Stimulated activated CD8-positive, alpha-beta memory T cell treated with anti-CD3 and anti-CD28 coated beads, Interleukin-7, amount 100 ng/mL, for 24 hours (primary cell): ENCODE measurements at regions not wholly inside any gene's neighbourhood (a gene's known extent, or its start where the extent isn't known, plus 50 kb on each side); places are given as distances from the start of the nearest gene placed in this dataset.

Experiments used
- DNase-seq: peaks from one replicate; pipeline ENCODE4 v3.0.0-alpha.2; 2020; ENCODE audit warnings: low read depth

DNA sequence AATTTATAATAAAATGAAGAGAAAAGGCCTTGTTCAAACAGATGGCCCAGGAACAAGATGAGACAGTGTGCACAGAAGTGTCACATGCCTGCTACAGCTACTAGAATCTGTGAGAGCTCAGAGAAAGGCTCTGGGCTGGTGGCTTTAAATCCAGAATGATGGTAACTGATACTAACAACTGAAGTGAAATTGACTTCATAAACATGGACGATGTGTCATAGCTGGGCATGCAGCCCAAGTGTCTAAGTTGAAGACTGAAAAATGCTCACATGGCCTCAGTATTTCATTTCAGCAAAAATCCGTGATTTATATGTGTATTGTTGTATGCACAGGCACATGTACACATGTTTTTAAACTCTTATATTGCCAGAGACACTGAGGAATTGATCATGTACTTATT lies 208.3 kb upstream of the RUNX1 start:
- DNase-seq, result no peak

DNA sequence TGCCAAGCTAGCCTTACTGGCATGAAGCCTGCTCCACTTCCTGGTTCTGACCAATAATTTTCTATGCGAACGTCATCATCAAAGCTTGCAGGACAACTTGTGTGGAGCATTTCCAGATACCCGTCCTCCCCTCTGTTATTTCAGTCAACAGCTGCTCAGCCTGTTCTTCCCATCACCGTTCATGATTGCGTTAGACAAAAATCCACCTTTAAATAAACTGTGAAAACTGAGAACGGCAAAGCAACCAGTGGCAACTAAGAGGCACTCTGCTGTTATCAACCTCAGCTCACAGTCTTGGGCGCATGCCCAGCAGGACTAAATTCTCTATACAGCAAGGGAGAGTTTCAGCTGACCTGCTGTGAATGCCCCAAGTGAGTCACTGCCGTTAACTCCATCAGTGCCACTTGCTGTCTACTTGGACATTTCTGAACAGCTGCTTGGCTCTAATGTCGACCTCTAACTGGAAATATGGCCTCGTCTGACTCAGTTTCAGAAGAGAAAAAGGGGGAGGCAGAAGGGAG lies 207.4 kb upstream of the RUNX1 start:
- no peak for DNase-seq

DNA sequence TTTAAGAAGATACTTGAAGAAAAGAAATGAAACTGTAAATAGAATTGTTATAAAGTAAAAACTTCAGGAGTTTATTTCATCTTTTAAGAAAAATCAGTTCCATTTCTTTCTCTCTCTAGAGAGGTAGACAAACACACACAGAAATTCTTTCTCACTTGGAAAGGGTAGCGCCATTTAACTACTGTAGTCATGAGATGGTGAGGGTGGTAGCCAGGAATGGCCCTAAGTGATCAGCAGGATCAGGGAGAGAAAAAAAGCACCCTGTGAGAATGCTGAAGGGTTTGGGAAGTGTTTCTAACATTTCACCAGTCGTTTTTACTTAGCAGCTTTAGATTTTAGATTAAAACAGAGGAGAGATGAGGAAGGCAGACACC lies 205.7 kb upstream of the RUNX1 start:
- no peak for DNase-seq

DNA sequence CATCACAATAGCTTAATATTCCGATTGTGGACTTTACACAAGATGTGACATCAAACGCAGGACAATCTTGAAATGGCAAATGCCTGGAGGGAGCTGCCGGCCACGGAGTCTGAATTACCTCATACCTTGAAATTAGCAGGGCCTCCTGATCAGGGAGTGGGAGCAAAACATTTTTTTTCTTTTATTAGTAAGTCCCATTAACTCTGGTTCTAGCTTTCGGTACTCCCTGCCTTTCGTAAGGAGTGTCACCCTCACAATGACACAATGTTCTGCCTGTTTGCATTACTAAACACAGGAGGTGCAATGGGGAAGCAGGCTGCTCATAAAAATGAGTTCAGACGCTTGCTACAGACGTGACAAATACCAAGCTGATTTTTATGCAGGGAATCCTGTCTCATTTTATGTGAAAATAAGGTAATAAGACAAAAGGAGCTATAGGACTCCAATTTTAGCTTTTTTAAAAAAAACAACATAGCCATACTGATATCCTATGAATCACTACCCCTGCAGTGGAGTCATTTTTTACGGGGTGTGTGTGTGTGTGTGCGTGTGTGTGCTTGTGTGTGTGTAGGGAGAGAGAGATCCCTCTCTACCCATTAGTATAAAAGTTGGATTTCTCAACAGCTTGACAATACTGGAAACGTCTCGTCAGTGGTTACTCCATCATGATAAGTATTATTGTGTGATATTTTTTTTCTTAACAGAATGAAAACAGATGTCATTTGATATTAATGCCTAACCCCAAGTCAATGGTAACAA lies 205.1 kb upstream of the RUNX1 start:
- DNase-seq, result no peak

DNA sequence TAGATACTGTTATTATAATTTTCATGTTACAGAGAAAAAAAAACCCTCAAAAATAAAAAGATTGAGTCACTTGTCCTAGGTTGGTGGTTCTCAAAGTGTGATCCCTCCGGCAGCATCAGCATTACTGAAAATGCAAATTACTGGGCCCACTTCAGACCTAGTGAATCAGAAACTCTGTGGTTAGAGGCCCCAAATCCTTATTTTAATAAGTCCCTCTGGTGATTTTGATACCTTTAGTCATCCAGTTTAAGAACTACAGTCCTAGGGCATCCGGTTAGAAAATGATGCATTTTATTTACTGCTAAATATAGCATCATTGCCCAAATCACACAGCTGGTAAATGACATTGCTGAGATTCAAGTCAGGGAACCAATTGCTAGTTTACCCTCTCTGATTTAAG lies 203.7 kb upstream of the RUNX1 start:
- DNase-seq, result no peak

DNA sequence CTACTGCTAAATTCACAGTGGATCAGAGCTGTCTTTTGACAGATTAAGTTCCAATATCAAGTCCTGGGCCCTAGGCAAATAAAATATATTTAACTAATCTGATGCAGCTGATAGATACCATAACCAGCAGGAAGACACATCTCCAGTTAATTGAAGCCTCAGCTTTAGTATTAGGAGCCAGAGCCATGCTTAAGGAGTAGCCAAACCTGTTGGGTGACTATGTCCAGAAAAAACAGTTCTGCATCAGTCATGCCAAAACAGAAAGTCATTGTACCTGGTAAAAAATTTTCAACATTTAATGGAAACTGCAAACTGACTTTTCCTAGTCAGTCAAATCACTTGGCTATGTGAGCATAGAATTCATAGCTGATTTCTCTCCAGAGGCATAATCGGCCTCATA lies 200.5 kb upstream of the RUNX1 start:
- no peak for DNase-seq

DNA sequence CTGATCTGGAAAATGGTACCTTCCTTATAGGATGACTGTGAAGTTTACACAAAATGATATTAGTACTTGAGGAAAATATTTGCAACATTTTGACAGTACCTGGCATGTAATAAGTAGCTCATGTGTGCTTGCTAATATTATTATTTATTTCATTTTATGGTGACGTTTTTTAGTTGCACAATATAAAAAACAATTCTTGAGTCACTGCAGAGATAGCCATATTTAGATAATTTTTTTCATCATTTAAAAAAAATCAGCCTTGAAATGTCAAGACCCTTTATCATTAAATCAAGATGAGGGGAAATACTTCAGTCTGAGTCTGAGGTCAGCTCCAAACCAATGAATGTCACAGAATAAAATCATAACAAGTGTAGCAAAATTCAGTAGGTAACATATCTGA lies 196.8 kb upstream of the RUNX1 start:
- DNase-seq, result no peak

DNA sequence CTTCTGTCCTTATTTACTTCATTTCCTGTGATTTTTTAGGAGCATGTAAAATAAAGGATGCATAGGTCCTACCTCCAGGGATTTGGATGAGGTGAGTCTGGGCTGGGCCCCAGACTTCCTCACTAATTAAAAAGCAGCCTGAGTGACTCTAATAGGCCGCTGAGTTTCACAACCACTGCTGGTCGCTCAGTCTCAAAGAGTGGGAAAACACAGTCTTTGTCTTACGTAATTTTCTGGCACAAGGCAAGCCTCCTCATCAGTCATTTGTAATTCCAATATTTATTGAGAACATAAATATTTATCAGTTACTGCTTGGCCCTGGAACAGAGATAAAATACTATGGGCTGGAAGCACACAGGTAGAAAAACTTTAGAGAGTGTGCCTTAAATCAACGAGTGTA lies 195.4 kb upstream of the RUNX1 start:
- no peak for DNase-seq

DNA sequence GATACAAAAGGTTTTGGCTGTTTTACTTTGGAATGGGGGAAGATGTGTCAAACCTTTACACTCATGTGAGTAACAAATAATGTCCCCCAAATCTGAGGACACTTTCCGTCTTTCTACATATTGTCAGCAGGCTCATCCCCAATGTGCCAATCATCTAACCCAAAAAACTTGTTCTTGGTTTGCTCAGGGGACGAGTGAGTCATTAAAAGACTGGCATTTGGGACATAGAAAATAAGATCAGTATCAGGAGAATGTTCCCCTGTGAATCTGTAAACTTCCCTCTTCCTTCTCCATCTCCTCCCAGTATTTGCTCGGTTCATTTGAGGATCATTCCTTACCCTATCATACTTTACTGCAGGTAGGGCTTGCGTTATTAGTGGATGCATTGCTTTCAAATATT lies 194.1 kb upstream of the RUNX1 start:
- no peak for DNase-seq

DNA sequence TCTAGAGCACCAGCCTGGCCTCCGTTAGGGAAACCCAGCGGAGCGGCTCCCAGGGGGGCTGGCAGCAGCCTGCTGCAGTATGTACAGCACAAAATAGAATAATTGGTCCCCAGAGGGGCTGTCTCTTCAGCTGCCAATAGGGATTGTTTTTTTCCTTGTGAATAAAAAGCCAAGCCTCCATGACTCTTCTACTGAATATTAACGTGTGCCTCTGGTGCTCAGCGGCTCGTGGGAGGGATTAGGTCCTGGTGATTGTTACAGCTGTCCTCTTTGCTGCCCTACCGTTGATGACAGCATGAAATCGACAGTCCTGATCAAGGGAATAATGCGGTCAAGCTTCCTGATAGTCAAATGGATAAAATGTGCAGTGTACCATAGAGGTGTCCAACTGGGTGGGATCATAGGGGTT lies 190.7 kb upstream of the RUNX1 start:
- DNase-seq, result no peak

DNA sequence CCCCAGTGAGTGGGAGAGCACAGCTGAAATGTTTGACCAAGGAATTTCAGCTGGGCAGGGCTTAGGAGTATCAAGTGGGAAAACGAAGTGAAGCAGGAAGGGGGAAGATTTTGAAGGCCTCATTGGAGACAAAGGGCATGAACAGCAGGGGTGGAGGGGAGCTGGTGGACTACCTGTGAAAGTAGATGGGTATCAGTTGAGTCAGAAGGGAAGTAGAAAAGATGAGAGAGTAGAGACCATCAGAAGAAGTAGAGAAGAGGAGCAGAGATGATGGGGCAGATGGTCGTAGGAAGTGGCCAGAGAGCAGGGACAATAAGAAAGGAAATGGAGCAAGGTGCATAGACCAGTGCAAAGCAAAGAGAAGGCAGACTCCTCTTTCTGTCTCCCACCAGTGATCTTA lies 189.0 kb upstream of the RUNX1 start:
- no peak for DNase-seq

DNA sequence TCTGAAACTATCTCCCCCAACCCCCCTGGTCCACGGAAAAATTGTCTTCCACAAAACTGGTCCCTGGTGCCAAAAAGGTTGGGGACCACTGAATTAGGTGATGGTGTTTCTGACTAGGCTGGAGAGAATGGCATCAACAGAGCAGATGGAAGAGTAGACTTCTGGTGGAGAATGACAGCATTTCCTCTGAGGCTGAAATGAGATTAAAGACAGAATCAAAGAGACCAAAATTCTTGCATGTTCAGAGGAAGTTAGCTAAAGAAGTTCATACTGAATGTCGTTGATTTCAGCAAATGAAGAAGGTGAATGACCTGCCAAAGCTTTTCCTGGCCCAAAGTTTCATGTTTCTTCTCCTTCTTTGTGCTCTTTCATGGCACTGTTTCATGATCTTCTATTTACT lies 188.2 kb upstream of the RUNX1 start:
- no peak for DNase-seq

DNA sequence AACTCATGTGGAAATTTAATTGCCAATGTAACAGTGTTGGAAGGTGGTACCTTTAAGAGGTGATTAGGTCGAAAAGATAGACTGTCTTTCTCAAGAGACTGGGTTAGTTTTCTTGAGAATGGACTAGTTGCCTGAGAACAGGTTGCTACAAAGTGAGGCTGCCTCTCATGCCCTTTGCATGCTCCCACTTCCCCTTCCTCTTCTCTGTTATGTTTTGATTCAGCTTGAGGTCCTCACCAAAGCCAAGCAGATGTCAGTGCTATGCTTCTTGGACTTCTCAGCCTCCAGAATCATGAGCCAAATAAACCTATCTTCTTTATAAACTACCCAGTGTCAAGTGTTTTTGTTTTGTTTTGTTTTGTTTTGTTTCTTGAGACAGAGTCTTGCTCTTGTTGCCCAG lies 187.0 kb upstream of the RUNX1 start:
- no peak for DNase-seq

DNA sequence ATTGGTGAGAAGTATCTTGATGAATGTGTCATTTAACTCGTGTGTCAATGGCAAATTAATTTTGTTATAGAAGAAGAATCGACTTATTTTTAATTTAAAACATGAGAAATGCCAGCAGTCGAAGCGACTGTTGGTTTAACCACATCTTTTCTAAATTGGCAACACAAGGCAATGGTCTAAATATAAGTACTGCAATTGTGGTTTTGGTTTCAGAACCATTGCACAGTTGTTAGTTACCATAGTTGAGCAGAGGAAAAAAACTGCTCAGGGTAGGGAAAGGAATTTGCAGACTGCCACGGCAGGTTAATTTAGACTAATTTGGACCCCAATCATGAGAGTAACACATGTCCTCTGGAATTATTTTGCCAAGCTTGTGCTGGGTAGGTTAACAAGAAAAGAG lies 185.6 kb upstream of the RUNX1 start:
- no peak for DNase-seq

DNA sequence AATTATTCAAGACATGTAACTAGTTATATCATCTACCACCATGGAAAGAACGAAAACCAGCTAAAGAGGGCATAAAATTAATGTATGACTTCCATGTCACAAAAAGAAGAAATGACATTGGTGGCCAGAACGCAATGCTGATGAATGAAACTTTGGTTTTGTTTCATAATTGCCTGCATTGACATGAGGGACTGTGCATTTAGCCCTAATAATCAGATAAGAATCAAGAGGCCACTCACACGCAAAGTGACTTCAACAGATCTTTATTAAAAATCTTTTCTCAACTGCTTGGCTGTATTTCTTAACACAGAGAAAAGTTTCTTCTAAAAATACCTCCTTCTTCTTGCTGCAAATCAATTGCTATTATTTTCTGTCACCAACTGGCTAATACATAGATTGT lies 184.7 kb upstream of the RUNX1 start:
- no peak for DNase-seq

DNA sequence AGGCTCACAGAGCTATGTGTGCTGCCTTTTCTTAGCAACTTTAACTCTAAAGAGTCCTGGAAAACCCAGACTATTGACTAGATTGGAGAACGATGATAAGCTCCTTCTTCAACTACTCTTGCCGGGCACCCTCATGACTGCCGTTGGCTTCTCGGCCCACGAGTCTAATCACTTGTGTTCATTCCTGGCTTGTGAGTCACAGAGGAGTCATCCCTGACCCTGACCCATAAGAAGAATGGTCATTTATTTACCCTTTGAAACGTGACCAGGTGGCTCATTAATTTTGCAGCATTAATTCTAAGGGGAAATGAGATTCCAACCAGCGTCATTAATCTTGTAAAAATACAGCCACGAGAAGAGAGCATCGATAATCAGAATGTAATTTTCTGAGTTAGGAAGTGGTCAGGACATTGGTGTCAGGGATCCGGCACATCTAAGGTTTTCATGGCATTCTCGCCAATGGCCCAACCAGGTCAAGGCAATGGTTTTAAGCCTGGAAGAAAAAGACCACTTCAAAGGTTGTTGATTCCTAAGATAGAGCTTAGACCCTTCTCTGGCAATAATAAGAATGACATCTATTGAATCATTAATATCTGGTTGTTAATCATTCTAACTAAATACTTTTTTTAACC lies 183.6 kb upstream of the RUNX1 start:
- DNase-seq, result no peak

DNA sequence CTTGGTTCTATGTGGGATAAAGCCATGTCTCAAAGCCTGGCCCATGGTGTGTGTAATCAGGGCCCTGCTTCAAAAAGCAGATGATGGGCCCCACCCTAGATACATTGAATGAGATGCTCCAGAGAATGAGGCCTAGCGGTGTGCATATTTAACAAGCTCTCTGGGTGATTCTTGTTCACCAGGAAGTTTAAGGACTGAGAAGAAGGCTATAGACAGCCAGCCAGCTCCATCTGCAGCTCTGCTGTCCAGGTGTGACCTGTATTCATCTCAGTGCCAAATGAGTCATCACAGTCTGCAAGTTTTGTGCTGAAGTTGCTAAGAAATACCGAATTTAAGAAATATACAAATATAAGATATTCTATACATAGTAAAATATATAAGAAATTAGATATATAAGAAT lies 182.0 kb upstream of the RUNX1 start:
- DNase-seq, result no peak

DNA sequence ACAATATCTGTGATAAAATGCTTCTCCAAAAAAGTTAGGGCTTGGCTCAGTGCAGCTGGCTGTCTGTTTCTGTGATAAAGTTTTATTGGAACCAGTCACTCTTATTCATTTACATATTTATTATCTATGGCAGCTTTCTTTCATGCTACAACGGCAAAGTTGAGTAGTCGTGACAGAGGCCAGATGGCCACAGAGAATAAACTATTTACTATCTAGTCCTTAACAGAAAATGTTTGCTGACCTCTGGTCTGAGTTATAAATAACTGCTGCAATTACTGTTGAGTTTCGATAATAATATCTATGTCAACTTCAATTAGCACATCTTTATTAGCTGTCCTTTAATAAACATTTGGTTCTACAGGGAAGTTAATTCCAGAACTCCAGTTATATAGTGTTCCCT lies 180.2 kb upstream of the RUNX1 start:
- no peak for DNase-seq

DNA sequence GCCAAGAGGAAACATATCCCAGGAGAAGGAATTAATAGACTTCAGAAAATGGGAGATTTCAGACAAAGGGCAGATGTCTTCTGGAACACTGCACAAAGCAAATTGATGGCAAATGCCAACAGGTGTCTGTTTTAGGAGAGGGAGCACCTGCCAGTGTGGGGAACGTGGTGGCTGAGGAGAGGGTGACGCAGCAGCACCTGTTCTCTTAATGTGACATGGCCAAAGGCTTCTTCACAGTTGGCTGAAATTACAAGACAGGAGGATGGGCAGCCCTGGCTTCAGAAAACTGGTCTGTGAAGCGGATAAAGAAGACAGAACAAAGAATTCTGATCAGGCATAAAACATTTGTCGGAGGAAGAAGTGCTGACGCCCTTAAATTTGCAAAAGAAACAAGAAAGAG lies 178.7 kb upstream of the RUNX1 start:
- DNase-seq, result no peak

DNA sequence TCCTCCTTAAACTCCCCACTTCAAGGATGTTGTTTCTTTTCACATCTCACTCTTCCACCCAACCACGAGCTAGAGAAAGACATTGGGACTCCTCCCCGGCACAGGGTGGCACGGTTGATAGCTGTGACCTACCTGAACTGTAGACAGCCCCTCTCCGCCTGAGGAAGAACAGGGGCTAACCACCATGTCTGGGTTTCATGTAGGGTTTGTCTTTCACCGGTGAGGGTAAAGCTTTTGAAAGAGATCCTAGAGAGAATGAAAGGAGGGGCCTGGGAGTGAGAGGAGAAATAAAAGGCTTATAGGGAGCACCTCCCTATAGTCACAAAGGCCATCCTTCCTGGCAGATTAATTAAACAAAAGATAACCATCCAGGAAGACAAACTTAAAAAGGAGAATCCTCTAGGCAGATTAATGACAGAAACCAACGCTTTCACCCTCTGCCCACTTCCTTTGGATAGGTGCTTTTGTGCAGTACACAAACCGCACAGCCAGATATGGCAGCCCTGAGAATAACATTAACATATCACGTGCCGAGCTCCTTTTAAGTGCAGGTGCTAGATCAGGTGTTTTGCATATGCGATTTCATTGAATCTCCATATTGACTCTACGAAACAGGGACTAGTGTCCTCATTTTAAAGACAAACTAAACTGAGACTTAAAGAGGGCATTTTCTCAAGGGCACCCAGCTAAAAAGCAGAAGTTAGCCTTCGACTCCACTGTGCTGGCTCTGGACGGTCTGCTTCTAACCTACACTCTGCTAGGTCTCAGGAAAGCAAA lies 178.1 kb upstream of the RUNX1 start:
- no peak for DNase-seq

DNA sequence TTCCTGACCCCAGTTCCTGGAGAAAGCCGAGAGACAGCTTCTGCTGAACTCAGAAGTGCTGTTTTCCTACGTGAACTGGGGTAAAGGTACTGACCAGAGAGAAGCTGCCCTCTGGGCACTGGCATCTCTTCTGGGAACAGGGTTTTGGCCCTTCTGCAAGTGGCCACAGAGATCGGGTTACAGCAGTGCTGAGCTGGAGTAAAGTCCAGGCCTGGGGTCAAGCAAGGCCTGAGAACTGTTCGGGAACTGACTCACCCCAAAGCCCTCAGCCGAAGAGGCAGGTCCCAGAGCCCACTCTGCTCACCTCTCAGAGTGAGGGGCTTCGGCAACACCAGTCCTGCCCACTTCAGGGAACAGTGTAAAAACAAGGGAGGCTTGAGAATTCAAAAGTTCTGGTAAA lies 177.2 kb upstream of the RUNX1 start:
- DNase-seq, result no peak

DNA sequence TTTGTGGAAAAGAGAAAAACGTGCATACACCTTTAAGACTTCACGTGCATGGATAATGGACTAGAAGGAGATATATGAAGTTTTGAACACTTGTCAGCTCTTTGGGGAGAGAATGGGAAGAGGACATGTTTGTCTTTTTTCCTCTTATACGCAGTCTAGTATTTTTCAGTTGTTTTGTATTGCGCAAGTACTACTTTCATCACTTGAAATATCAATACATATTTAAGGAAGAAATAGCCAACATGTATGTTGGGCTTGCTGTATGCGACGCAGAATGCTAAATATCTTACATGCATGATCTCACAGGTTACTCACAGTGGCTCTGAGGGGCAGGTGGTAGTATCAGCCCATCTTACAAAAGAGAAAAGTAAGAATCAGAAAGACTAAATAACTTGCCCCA lies 176.5 kb upstream of the RUNX1 start:
- DNase-seq, result no peak

DNA sequence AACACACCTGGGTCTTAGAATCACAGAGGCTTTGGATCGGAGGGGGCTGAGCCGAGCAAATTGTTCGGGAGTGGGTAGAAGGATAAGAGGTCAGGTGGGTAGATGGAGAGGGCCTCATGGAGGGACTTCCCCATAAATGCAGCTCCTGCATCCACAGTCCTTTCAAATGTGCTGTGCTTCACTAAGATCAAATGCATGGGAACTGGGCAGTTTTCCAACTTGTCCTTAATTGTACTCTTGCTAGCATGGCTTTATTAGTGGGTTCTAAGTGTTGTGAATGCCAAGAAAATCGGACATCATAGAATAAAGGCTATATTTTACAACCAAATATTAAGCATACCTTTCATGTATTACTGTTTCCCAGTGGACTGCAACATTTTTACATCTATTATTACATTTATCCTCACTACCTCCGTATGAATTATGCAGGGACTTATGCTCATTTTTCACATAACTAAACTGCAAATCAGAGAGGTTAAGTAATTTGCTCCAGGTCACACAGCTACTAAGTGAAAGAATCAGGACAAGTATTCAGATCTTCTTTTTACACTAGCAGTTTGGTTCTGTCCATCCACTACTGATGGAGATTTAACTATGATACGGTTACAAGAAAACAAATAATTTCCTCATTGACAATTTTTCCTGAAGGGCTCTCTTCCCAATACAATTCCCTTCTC lies 174.5 kb upstream of the RUNX1 start:
- DNase-seq, result no peak
